Endothelial cell of umbilical vein (primary cell): ENCODE measurements at regions not wholly inside any gene's neighbourhood (a gene's known extent, or its start where the extent isn't known, plus 50 kb on each side); places are given as distances from the start of the nearest gene placed in this dataset.

Experiments used
- BruUV-seq: library from RNA; stranded (reverse); fragments of 400-500 nt; replicated peaks from 2 replicates; lab custom pipeline; 2021; lab: Mats Ljungman, UMichigan
- CTCF ChIA-PET: fragments of 300-600, 350-600 bp; sonication (Branson Sonifier 250); formaldehyde crosslinking; loops from one replicate; lab custom pipeline; 2021; ENCODE audit warnings: antibody characterized with exemption, inconsistent platforms; lab: Charles Lee
- POLR2A ChIA-PET: fragments of 300-600, 350-600 bp; sonication (Branson Sonifier 250); formaldehyde crosslinking; loops from one replicate; lab custom pipeline; 2021; ENCODE audit warnings: antibody characterized with exemption, inconsistent platforms; lab: Charles Lee
- DNase-seq: peaks from one replicate; pipeline ENCODE4 v3.0.0-alpha.2; 2011; ENCODE audit warnings: low read depth, low spot score
- FAIRE-seq: peaks from 2 replicates; lab custom pipeline; 2011; peaks lifted over from hg19 to GRCh38; lab: Jason Lieb, UNC
- H2AFZ ChIP-seq: 2 replicates; pipeline ENCODE4 v1.6.0; 2012; ENCODE audit warnings: low read depth, low read length, control low read depth, inconsistent platforms
- H3K27ac ChIP-seq: 2 replicates; pipeline ENCODE4 v1.5.1; 2011; ENCODE audit warnings: low read depth, mild to moderate bottlenecking, control low read depth, low read length, moderate library complexity; ENCODE audit not compliant: insufficient read depth
- H3K27me3 ChIP-seq, 2 experiments: 2 replicates each; pipeline versions ENCODE4 v1.6.0 to v1.6.1; 2011; ENCODE audit warnings: low read length in 2 of 2, mixed read lengths in 1 of 2; ENCODE audit not compliant: control insufficient read depth in 2 of 2, insufficient read depth in 2 of 2
- H3K36me3 ChIP-seq, 2 experiments: 2 replicates in 1 of 2; 3 replicates in 1 of 2; pipeline ENCODE4 v1.5.1; 2011; ENCODE audit warnings: low read length in 2 of 2, mild to moderate bottlenecking in 1 of 2, moderate library complexity in 1 of 2; ENCODE audit not compliant: control insufficient read depth in 2 of 2, insufficient read depth in 2 of 2; ENCODE audit errors: extremely low read depth in 1 of 2
- H3K4me1 ChIP-seq: 3 replicates; pipeline ENCODE4 v1.5.1; 2011; ENCODE audit warnings: mild to moderate bottlenecking, low read length; ENCODE audit not compliant: control insufficient read depth, insufficient read depth; ENCODE audit errors: extremely low read depth
- H3K4me2 ChIP-seq: 2 replicates; pipeline ENCODE4 v1.6.1; 2011; ENCODE audit warnings: low read length, control low read depth, mixed read lengths; ENCODE audit not compliant: insufficient read depth
- H3K4me3 ChIP-seq, 3 experiments: fragments of 200-600 bp in 1 of 3; sonication (generic), shearing (Covaris generic) in 1 of 3; replicated peaks in 1 of 3; 2 replicates each; pipeline ENCODE4 v1.5.1; 2011 to 2016; ENCODE audit warnings: control low read depth in 3 of 3, low read length in 3 of 3, mild to moderate bottlenecking in 2 of 3, inconsistent platforms in 1 of 3, low read depth in 1 of 3, moderate library complexity in 1 of 3; ENCODE audit not compliant: insufficient read depth in 1 of 3
- H3K79me2 ChIP-seq: 2 replicates; pipeline ENCODE4 v1.6.0; 2012; ENCODE audit warnings: low read length, inconsistent platforms; ENCODE audit not compliant: control insufficient read depth, insufficient read depth
- H3K9ac ChIP-seq: replicated peaks from 2 replicates; pipeline ENCODE3; 2011; ENCODE audit warnings: low read length, control low read depth; ENCODE audit not compliant: insufficient read depth; ENCODE audit errors: extremely low read depth
- H3K9me1 ChIP-seq: replicated peaks from 3 replicates; pipeline ENCODE4 v1.6.0; 2011; ENCODE audit warnings: mild to moderate bottlenecking, low read length; ENCODE audit not compliant: control insufficient read depth, insufficient read depth; ENCODE audit errors: extremely low read depth
- H3K9me3 ChIP-seq: replicated peaks from 2 replicates; pipeline ENCODE4 v1.5.1; 2012; ENCODE audit warnings: low read length, inconsistent platforms; ENCODE audit not compliant: control insufficient read depth, insufficient read depth
- H4K20me1 ChIP-seq: replicated peaks from 2 replicates; pipeline ENCODE3; 2011; ENCODE audit warnings: mild to moderate bottlenecking, low read length; ENCODE audit not compliant: control insufficient read depth, insufficient read depth; ENCODE audit errors: extremely low read depth
- EZH2 ChIP-seq: IDR thresholded peaks from 2 replicates; pipeline ENCODE4 v1.6.1; 2012; ENCODE audit warnings: borderline replicate concordance, low read depth, mild to moderate bottlenecking, moderate library complexity, low read length, inconsistent platforms; ENCODE audit not compliant: severe bottlenecking
- FOS ChIP-seq: IDR thresholded peaks from 2 replicates; pipeline ENCODE4 v1.6.1; 2011; ENCODE audit warnings: mild to moderate bottlenecking, low read length, moderate library complexity, borderline replicate concordance; ENCODE audit not compliant: insufficient read depth
- GATA2 ChIP-seq: IDR thresholded peaks from 2 replicates; pipeline ENCODE4 v1.7.0; 2011; ENCODE audit warnings: low read depth, mild to moderate bottlenecking, moderate library complexity, mixed read lengths, low read length; ENCODE audit not compliant: insufficient read length, insufficient read depth
- JUN ChIP-seq: IDR thresholded peaks from 2 replicates; pipeline ENCODE4 v1.6.1; 2011; ENCODE audit warnings: borderline replicate concordance, low read depth; ENCODE audit not compliant: insufficient read length, insufficient read depth
- MYC ChIP-seq: IDR thresholded peaks from one replicate; pipeline ENCODE4 v1.6.1; 2011; ENCODE audit warnings: mild to moderate bottlenecking, low read depth, low read length
- POLR2AphosphoS5 ChIP-seq: IDR thresholded peaks from 2 replicates; pipeline ENCODE4 v1.6.1; 2012; ENCODE audit warnings: low read depth, mild to moderate bottlenecking, control low read depth, low read length, moderate library complexity; ENCODE audit not compliant: insufficient read depth
- dilution Hi-C: fragments of 300-500 bp; cut with MboI; formaldehyde crosslinking; loops from one replicate; pipeline ENCODE4 v1.15.0; 2019; ENCODE audit warnings: low sequenced_read_pairs; ENCODE audit not compliant: extremely low pct_ligation_motif_present
- intact Hi-C: fragments of 100-400 bp; cut with micrococcal nuclease; formaldehyde crosslinking; loops from one replicate; pipeline ENCODE4 v1.10.0; 2022
- TF ChIP-seq, protein P1 (sequence below): IDR thresholded peaks from 2 replicates; pipeline ENCODE4 v1.6.1; 2011; ENCODE audit not compliant: insufficient read depth, insufficient read length
- TF ChIP-seq, protein P2 (sequence below), 2 donors: IDR thresholded peaks; 1 replicate in 1 of 2; 2 replicates in 1 of 2; pipeline ENCODE4 v1.5.1; 2011; ENCODE audit warnings: low read length in 2 of 2, mild to moderate bottlenecking in 2 of 2, moderate library complexity in 2 of 2, control low read depth in 1 of 2, inconsistent platforms in 1 of 2, low read depth in 1 of 2; ENCODE audit not compliant: insufficient read depth in 1 of 2; ENCODE audit errors: extremely low read depth in 1 of 2

DNA sequence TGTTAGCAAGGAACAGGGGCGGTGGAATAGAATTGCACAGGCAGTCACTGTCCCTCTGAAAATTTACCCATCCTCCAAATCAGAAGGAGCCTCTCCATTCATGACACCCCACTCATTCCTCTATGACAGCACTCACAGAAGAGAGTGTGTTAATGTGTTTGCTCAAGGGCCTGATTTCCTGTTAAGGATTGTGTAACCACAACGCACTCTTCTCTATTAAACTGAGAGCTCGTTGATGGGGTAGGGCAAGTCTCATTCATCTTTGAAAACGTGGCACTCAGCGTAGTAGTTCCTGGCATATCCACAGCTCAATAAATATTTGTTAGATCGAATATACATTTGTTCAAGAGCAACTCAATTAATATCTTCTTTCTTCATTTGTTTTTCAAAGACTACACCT, 106.4 kb downstream of the VAPA start:
- Histone ChIP-seq H3K9ac (no peak overlapping the region), H3K9me1 (no peaks in the 10 kb centered on the region), H3K79me2 (no peaks in the 10 kb centered on the region), H3K4me2 (no peak overlapping the region), H3K4me3 (no peak overlapping the region), H4K20me1 (no peaks in the 10 kb centered on the region), H3K4me1 (peaks cover 14% of the 10 kb centered on the region), H3K36me3 (no peaks in the 10 kb centered on the region), H3K9me3 (no peaks in the 10 kb centered on the region), H3K27me3 (no peaks in the 10 kb centered on the region), H2AFZ (no peak overlapping the region), H3K27ac (no peak overlapping the region)
- ChIA-PET POLR2A (no interaction called here), CTCF (interaction anchor here (1.2 to 2.0 kb wide), 2 partner anchors 9 to 12 kb away, joined by 4 to 7 read pairs; no protein-coding TSS in a partner anchor)
- no peak for FAIRE-seq
- dilution Hi-C loops: no loop called here
- intact Hi-C loops: no loop called here
- no TSS peak for BruUV-seq
- DNase-seq: no peak
- TF ChIP-seq JUN: no peak
- no peak for TF ChIP-seq POLR2AphosphoS5
- no peak for TF ChIP-seq EZH2
- no peak for TF ChIP-seq GATA2
- TF ChIP-seq FOS: no peak
- no peak for TF ChIP-seq MYC
- TF ChIP-seq, protein P1, sequence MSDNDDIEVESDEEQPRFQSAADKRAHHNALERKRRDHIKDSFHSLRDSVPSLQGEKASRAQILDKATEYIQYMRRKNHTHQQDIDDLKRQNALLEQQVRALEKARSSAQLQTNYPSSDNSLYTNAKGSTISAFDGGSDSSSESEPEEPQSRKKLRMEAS: no peak
- TF ChIP-seq, protein P2, sequence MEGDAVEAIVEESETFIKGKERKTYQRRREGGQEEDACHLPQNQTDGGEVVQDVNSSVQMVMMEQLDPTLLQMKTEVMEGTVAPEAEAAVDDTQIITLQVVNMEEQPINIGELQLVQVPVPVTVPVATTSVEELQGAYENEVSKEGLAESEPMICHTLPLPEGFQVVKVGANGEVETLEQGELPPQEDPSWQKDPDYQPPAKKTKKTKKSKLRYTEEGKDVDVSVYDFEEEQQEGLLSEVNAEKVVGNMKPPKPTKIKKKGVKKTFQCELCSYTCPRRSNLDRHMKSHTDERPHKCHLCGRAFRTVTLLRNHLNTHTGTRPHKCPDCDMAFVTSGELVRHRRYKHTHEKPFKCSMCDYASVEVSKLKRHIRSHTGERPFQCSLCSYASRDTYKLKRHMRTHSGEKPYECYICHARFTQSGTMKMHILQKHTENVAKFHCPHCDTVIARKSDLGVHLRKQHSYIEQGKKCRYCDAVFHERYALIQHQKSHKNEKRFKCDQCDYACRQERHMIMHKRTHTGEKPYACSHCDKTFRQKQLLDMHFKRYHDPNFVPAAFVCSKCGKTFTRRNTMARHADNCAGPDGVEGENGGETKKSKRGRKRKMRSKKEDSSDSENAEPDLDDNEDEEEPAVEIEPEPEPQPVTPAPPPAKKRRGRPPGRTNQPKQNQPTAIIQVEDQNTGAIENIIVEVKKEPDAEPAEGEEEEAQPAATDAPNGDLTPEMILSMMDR (IDR thresholded peaks at IDR 0.05; ENCODE audit: extremely low read depth in 1 of 2, insufficient read depth in 1 of 2, low read depth in 1 of 2, low read length in 2 of 2): no peak
